Neural cell (in vitro differentiated cells): ENCODE measurements at regions not wholly inside any gene's neighbourhood (a gene's known extent, or its start where the extent isn't known, plus 50 kb on each side); places are given as distances from the start of the nearest gene placed in this dataset.
A peak's percentile ranks its signal among the peaks of the same experiment; 100 is the strongest.

ENCODE experiments used
- CTCF ChIP-seq: fragments of 450-650 bp; IDR thresholded peaks from 2 replicates; pipeline ENCODE4 v1.5.1; 2014; ENCODE audit warnings: antibody characterized with exemption, mild to moderate bottlenecking, moderate library complexity; ENCODE audit not compliant: poor library complexity, severe bottlenecking
- MXI1 ChIP-seq: fragments of 450-650 bp; conservative IDR thresholded peaks from 2 replicates; pipeline ENCODE4 v1.6.1; 2014; ENCODE audit warnings: antibody characterized with exemption, mild to moderate bottlenecking; ENCODE audit not compliant: poor library complexity, severe bottlenecking
- RAD21 ChIP-seq: fragments of 450-650 bp; conservative IDR thresholded peaks from 2 replicates; pipeline ENCODE4 v1.6.1; 2014; ENCODE audit warnings: antibody characterized with exemption, mild to moderate bottlenecking, moderate library complexity

- TF ChIP-seq CTCF (no peak), RAD21 (peak; percentile 4), MXI1 (no peak)
These were observed 316.4 kb downstream of the MCTP2 start for GRCh38 chr15:94547711-94548110.
